AG04450 (cell line): ENCODE measurements at regions not wholly inside any gene's neighbourhood (a gene's known extent, or its start where the extent isn't known, plus 50 kb on each side); places are given as distances from the start of the nearest gene placed in this dataset.

Source experiments
- CTCF ChIA-PET: fragments of 300-600, 350-600 bp; formaldehyde crosslinking; extraction: SDS; loops from one replicate; lab custom pipeline; 2022; ENCODE audit warnings: antibody characterized with exemption, inconsistent platforms; lab: Charles Lee
- POLR2A ChIA-PET: fragments of 350-600 bp; formaldehyde crosslinking; extraction: SDS; loops from one replicate; lab custom pipeline; 2021; ENCODE audit warnings: antibody characterized with exemption, inconsistent platforms; lab: Yijun Ruan, JAX
- DNase-seq: peaks from one replicate; pipeline ENCODE4 v3.0.0-alpha.2; 2011; ENCODE audit warnings: low read depth, low spot score
- H3K27ac ChIP-seq: one replicate; pipeline ENCODE4 v1.5.1; 2012; ENCODE audit warnings: low read depth, low read length, control low read depth
- H3K27me3 ChIP-seq: one replicate; pipeline ENCODE4 v1.6.0; 2012; ENCODE audit warnings: low read length; ENCODE audit not compliant: control insufficient read depth, insufficient read depth
- H3K4me3 ChIP-seq: 2 replicates; pipeline ENCODE4 v1.5.1; 2011; ENCODE audit warnings: mild to moderate bottlenecking, low read depth, low read length, control low read depth
- H3K9me3 ChIP-seq: 2 replicates; pipeline ENCODE4 v1.5.1; 2012; ENCODE audit warnings: low read length; ENCODE audit not compliant: control insufficient read depth, insufficient read depth
- TF ChIP-seq, protein P1 (sequence below): IDR thresholded peaks from 2 replicates; pipeline ENCODE4 v1.5.1; 2011; ENCODE audit warnings: low read depth, low read length, control low read depth, inconsistent platforms

DNA sequence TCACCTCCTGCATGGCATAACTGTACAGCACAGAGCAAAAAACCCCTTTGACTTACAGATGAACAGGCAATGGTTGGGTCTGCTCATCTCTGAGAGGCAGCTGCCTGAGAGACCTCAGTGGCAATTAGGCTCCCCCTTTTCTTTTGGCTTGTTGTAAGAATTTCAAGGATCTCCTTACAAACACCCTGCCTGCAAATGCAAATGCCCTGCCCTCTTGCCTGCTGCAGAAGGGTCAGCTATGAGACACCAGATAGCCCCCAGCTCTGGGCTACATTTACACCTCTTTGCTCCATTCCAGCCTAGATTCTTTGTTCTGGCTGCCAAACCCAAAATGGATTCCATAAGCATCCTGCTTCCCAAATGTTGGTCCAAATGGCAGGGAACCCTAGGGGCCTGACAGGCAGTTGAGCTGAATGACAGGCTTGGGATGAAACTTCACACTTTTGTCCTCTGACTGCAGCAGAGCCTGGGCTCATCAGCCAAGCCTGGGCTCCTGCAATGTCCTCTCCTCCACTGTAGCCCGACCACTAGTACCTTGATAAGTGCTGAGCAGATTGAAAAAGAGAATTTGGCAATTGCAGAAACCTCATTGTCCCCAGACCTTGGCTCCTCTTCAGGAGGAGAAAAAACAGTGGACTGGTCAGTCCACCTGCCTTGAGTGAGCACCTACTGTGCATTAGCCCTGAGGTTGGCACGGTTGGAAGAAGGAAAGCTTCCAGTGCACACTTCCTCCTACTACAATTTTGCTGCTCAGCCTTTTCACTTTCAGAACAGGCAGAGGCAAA is 678.3 kb downstream of the BCL11A start:
- Histone ChIP-seq H3K4me3 (no peak overlapping the region), H3K27ac (no peak overlapping the region), H3K27me3 (no peaks in the 10 kb centered on the region), H3K9me3 (no peaks in the 10 kb centered on the region; the same call in 1 of the 2 replicates)
- CTCF ChIA-PET: no interaction called here
- TF ChIP-seq, protein P1, sequence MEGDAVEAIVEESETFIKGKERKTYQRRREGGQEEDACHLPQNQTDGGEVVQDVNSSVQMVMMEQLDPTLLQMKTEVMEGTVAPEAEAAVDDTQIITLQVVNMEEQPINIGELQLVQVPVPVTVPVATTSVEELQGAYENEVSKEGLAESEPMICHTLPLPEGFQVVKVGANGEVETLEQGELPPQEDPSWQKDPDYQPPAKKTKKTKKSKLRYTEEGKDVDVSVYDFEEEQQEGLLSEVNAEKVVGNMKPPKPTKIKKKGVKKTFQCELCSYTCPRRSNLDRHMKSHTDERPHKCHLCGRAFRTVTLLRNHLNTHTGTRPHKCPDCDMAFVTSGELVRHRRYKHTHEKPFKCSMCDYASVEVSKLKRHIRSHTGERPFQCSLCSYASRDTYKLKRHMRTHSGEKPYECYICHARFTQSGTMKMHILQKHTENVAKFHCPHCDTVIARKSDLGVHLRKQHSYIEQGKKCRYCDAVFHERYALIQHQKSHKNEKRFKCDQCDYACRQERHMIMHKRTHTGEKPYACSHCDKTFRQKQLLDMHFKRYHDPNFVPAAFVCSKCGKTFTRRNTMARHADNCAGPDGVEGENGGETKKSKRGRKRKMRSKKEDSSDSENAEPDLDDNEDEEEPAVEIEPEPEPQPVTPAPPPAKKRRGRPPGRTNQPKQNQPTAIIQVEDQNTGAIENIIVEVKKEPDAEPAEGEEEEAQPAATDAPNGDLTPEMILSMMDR: no peak
- no peak for DNase-seq
- POLR2A ChIA-PET: no interaction called here

DNA sequence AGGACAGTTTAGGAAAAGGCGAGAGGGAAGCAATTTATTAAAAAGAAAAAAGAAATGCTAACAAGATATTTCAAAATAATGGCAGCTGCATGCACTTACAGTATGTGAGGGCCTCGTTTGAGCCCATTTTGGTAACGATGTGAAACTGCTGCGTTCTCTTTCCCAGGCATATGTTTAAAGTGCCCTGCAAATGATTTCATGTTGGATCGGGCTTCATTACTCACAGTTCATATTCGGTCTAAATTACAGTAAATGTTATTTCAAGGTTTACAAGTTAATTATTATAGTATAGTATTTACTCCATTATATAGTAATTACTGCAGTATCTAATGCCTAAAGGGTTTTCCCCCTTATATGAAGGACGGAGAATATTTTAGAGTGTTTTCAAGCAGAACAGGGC is 679.1 kb downstream of the BCL11A start:
- TF ChIP-seq, protein P1: no peak
- CTCF ChIA-PET: no interaction called here

GRCh38 chr2:59871830-59872229 is 681.6 kb downstream of the BCL11A start:
- ChIA-PET POLR2A (no interaction called here), CTCF (interaction anchor here (0.7 kb wide), 1 partner anchor 678 kb away, joined by 6 read pairs; no protein-coding TSS in a partner anchor)
- TF ChIP-seq, protein P1: no peak
- Histone ChIP-seq H3K27ac (no peak overlapping the region), H3K9me3 (no peaks in the 10 kb centered on the region), H3K4me3 (no peak overlapping the region), H3K27me3 (no peaks in the 10 kb centered on the region)
- no peak for DNase-seq

More for the DNA sequence above, 679.1 kb downstream of the BCL11A start:
- no peaks in the 10 kb centered on the region for H3K27me3 ChIP-seq
- DNase-seq: no peak
- H3K9me3 ChIP-seq: no peaks in the 10 kb centered on the region; the same call in 1 of the 2 replicates
- no peak overlapping the region for H3K27ac ChIP-seq
- POLR2A ChIA-PET: no interaction called here
- no peak overlapping the region for H3K4me3 ChIP-seq

DNA sequence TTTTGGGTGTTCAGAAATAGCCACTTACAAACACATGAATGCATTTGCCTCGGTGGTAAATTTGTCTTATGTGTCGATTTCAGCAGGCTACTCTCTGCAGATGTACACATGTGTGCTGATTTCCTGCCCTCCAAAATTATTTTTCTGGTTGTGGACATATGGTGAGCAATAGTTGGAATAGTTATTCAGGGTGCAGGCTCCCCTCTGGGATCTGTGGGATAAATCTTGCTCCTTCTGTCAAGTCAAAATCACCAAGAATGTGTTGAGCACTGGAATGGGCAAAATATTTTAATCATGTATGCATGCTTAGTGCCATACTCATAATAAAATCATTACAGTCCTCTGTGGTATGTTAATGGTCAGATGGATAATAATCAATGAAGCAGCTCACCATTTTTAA is 684.5 kb downstream of the BCL11A start:
- POLR2A ChIA-PET: no interaction called here
- H3K27ac ChIP-seq: no peak overlapping the region
- CTCF ChIA-PET: no interaction called here
- no peaks in the 10 kb centered on the region for H3K27me3 ChIP-seq
- no peak for DNase-seq
- no peak overlapping the region for H3K4me3 ChIP-seq
- H3K9me3 ChIP-seq: peaks cover 4% of the 10 kb centered on the region; the same call in 1 of the 2 replicates
- TF ChIP-seq, protein P1: no peak

- ChIA-PET CTCF (no interaction called here), POLR2A (no interaction called here)
- no peak overlapping the region for H3K27ac ChIP-seq
- H3K9me3 ChIP-seq: peaks cover 8% of the 10 kb centered on the region
- DNase-seq: no peak
- no peak overlapping the region for H3K4me3 ChIP-seq
- TF ChIP-seq, protein P1: no peak
- H3K27me3 ChIP-seq: no peaks in the 10 kb centered on the region
These were observed 687.0 kb downstream of the BCL11A start for GRCh38 chr2:59866436-59866835.
